Spleen (tissue), 11 donors: ENCODE measurements at regions not wholly inside any gene's neighbourhood (a gene's known extent, or its start where the extent isn't known, plus 50 kb on each side); places are given as distances from the start of the nearest gene placed in this dataset.

Experiments
- DNase-seq: peaks from one replicate; pipeline ENCODE4 v3.0.0-alpha.2; 2020
- H3K27ac ChIP-seq, 8 donors: fragments of 200-600 bp; sonication (generic) in 7 of 8; 1 replicate in 4 of 8; 2 replicates in 4 of 8; pipeline versions ENCODE4 v1.5.0 to v1.8.0; 2016 to 2021; ENCODE audit warnings: inconsistent platforms in 4 of 8, mild to moderate bottlenecking in 4 of 8, moderate library complexity in 1 of 8
- H3K27me3 ChIP-seq, 7 donors: fragments of 200-600 bp; sonication (generic) in 6 of 7; replicated peaks in 1 of 7; 1 replicate in 4 of 7; 2 replicates in 3 of 7; pipeline versions ENCODE4 v1.5.0 to v1.8.0; 2016 to 2021; ENCODE audit warnings: inconsistent platforms in 3 of 7, mild to moderate bottlenecking in 1 of 7
- H3K36me3 ChIP-seq, 6 donors: fragments of 200-600 bp; sonication (generic) in 5 of 6; 1 replicate in 4 of 6; 2 replicates in 2 of 6; pipeline versions ENCODE4 v1.5.0 to v1.8.0; 2016 to 2021; ENCODE audit warnings: inconsistent platforms in 2 of 6
- H3K4me1 ChIP-seq, 6 donors: fragments of 200-600 bp; sonication (generic) in 5 of 6; 1 replicate in 3 of 6; 2 replicates in 3 of 6; pipeline versions ENCODE4 v1.5.0 to v1.8.0; 2016 to 2021; ENCODE audit warnings: inconsistent platforms in 3 of 6
- H3K4me3 ChIP-seq, 8 donors: fragments of 200-600 bp; sonication (generic) in 7 of 8; 1 replicate in 4 of 8; 2 replicates in 4 of 8; pipeline versions ENCODE4 v1.5.0 to v1.8.0; 2016 to 2021; ENCODE audit warnings: inconsistent platforms in 4 of 8, mild to moderate bottlenecking in 4 of 8, moderate library complexity in 2 of 8
- H3K9me3 ChIP-seq, 8 donors: fragments of 200-600 bp; sonication (generic) in 7 of 8; 1 replicate in 4 of 8; 2 replicates in 4 of 8; pipeline versions ENCODE4 v1.5.0 to v1.8.0; 2016 to 2021; ENCODE audit warnings: inconsistent platforms in 4 of 8
- CTCF ChIP-seq, 11 experiments: fragments of 200-600 bp in 7 of 11; fragments of 450-650 bp in 4 of 11; sonication (generic) in 4 of 11; IDR thresholded peaks in 8 of 11; conservative IDR thresholded peaks in 3 of 11; 1 replicate in 7 of 11; 2 replicates in 4 of 11; pipeline versions ENCODE4 v1.4.0 to v1.8.0; 2016 to 2021; ENCODE audit warnings: antibody characterized with exemption in 11 of 11, inconsistent platforms in 4 of 11, mild to moderate bottlenecking in 1 of 11
- POLR2A ChIP-seq, 3 donors: fragments of 450-650 bp; IDR thresholded peaks; one replicate each; pipeline ENCODE4 v1.5.1; 2017; ENCODE audit warnings: antibody characterized with exemption in 3 of 3, mild to moderate bottlenecking in 1 of 3
- POLR2AphosphoS5 ChIP-seq, 3 donors: sonication (generic); formaldehyde crosslinking; IDR thresholded peaks; one replicate each; pipeline ENCODE4 v1.5.1; 2017; ENCODE audit warnings: antibody characterized with exemption in 3 of 3
- WGBS, 5 donors: extraction: QIAGEN DNeasy Blood & Tissue Kit in 3 of 5; methylation state at CpG; one replicate each; pipeline versions ENCODE4 v1.1.5 to v1.1.7; 2013 to 2018; 5-methylcytosine and 5-hydroxymethylcytosine counted together
- intact Hi-C: fragments of 100-400 bp; cut with DNase I; formaldehyde crosslinking; loops from one replicate; pipeline ENCODE4 v1.15.0; 2023; ENCODE audit warnings: low total_unique reads
- donor health status: healthy with polysubstance abuse.
- donor health status: DM: no; HTN: no; CAD: no; lungs with moderate emphysema.
- donor health status: DM: no; HTN: no; CAD: no.
- donor health status: Bipolar disorder and iron deficiency.
- donor health status: healthy.
- donor health status: DM: no; HTN: no; CAD: no.
- donor health status: DM: yes; HTN: yes; CAD: no.

- Histone ChIP-seq H3K4me3 (no peak overlapping the region), H3K36me3 (no peaks in the 10 kb centered on the region), H3K27ac (no peak overlapping the region), H3K27me3 (no peaks in the 10 kb centered on the region), H3K4me1 (no peaks in the 10 kb centered on the region), H3K9me3 (peaks cover 4 to 50% (median 37%) of the 10 kb centered on the region in 8 donors)
- TF ChIP-seq POLR2AphosphoS5 (IDR thresholded peaks at IDR 0.05) (no peak), POLR2A (IDR thresholded peaks at IDR 0.05) (no peak), CTCF (IDR thresholded peaks at IDR 0.05 in 8 of 11, conservative IDR thresholded peaks at IDR 0.05 in 3 of 11) (no peak)
- no peak for DNase-seq
- intact Hi-C loops, result no loop called here
These were observed 487.1 kb upstream of the SGCG start for GRCh38 chr13:22693691-22694090.

GRCh38 chr13:22696433-22696832, 484.3 kb upstream of the SGCG start:
- Histone ChIP-seq H3K4me1 (no peaks in the 10 kb centered on the region), H3K27ac (no peak overlapping the region), H3K9me3 (peaks cover 4 to 50% (median 37%) of the 10 kb centered on the region in 8 donors), H3K36me3 (no peaks in the 10 kb centered on the region), H3K27me3 (no peaks in the 10 kb centered on the region), H3K4me3 (no peak overlapping the region)
- intact Hi-C loops, result no loop called here
- no peak for DNase-seq
- TF ChIP-seq POLR2A (IDR thresholded peaks at IDR 0.05), result no peak
- TF ChIP-seq CTCF (IDR thresholded peaks at IDR 0.05 in 8 of 11, conservative IDR thresholded peaks at IDR 0.05 in 3 of 11), result no peak
- 65 to 89% (median 79%) methylated on average over 41 of the region's 41 CpGs for WGBS, 5 donors

GRCh38 chr13:22698467-22698866, 482.3 kb upstream of the SGCG start:
- Histone ChIP-seq H3K27ac (no peak overlapping the region), H3K9me3 (peaks cover 4 to 40% (median 18%) of the 10 kb centered on the region in 8 donors), H3K36me3 (no peaks in the 10 kb centered on the region), H3K4me3 (no peak overlapping the region), H3K4me1 (no peaks in the 10 kb centered on the region), H3K27me3 (no peaks in the 10 kb centered on the region)
- no peak for DNase-seq
- 51 to 75% (median 63%) methylated on average over 2 of the region's 2 CpGs for WGBS, 5 donors
- no peak for TF ChIP-seq POLR2A (IDR thresholded peaks at IDR 0.05)
- TF ChIP-seq POLR2AphosphoS5 (IDR thresholded peaks at IDR 0.05), result no peak
- TF ChIP-seq CTCF (IDR thresholded peaks at IDR 0.05 in 8 of 11, conservative IDR thresholded peaks at IDR 0.05 in 3 of 11), result no peak
- intact Hi-C loops, result no loop called here

- Histone ChIP-seq H3K27me3 (no peaks in the 10 kb centered on the region), H3K9me3 (peaks cover 0 to 25% (median under 1%) of the 10 kb centered on the region in 8 donors), H3K4me1 (no peaks in the 10 kb centered on the region), H3K27ac (no peak overlapping the region), H3K36me3 (no peaks in the 10 kb centered on the region), H3K4me3 (no peak overlapping the region)
- intact Hi-C loops, result no loop called here
- TF ChIP-seq POLR2AphosphoS5 (IDR thresholded peaks at IDR 0.05) (no peak), CTCF (IDR thresholded peaks at IDR 0.05 in 8 of 11, conservative IDR thresholded peaks at IDR 0.05 in 3 of 11) (no peak), POLR2A (IDR thresholded peaks at IDR 0.05) (no peak)
- DNase-seq, result no peak
- 76 to 87% (median 81%) methylated on average over 6 of the region's 6 CpGs for WGBS, 5 donors
These were observed 480.4 kb upstream of the SGCG start for GRCh38 chr13:22700246-22700887.
